ENCODE measurements at regions not wholly inside any gene's neighbourhood (a gene's known extent, or its start where the extent isn't known, plus 50 kb on each side); places are given as distances from the start of the nearest gene placed in this dataset.

GRCh38 chr9:742914-743589 is 98.4 kb upstream of the DMRT1 start:
- no peak for TF ChIP-seq USF2 (IDR thresholded peaks at IDR 0.05; ENCODE audit: borderline replicate concordance, low read depth, low read length)
- TF ChIP-seq GABPA (IDR thresholded peaks at IDR 0.05; ENCODE audit: low read depth): no peak
- no peak for TF ChIP-seq CTCF (IDR thresholded peaks at IDR 0.05)
- TF ChIP-seq FOXM1 (IDR thresholded peaks at IDR 0.05; ENCODE audit: low read depth): no peak
- no peak for TF ChIP-seq TAF1 (IDR thresholded peaks at IDR 0.05; ENCODE audit: borderline replicate concordance, low read depth, low read length)
- no peak for TF ChIP-seq REST (IDR thresholded peaks at IDR 0.05; ENCODE audit: low read depth, low read length)
- TF ChIP-seq MXI1 (IDR thresholded peaks at IDR 0.05; ENCODE audit: low read depth, low read length): no peak
- TF ChIP-seq RAD21 (IDR thresholded peaks at IDR 0.05; ENCODE audit: low read length): no peak
- TF ChIP-seq, protein P1, sequence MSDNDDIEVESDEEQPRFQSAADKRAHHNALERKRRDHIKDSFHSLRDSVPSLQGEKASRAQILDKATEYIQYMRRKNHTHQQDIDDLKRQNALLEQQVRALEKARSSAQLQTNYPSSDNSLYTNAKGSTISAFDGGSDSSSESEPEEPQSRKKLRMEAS (IDR thresholded peaks at IDR 0.05; ENCODE audit: low read depth): no peak
- no peak for TF ChIP-seq RXRA (IDR thresholded peaks at IDR 0.05; ENCODE audit: borderline replicate concordance, low read depth)
- TF ChIP-seq NFIC (IDR thresholded peaks at IDR 0.05; ENCODE audit: borderline replicate concordance): no peak
- no peak for TF ChIP-seq CHD2 (IDR thresholded peaks at IDR 0.05; ENCODE audit: low read length, partially characterized antibody)
- no peak for TF ChIP-seq SMC3 (IDR thresholded peaks at IDR 0.05; ENCODE audit: low read depth, low read length)

All from SK-N-SH (cell line).